ENCODE measurements at regions not wholly inside any gene's neighbourhood (a gene's known extent, or its start where the extent isn't known, plus 50 kb on each side); places are given as distances from the start of the nearest gene placed in this dataset.

DNA sequence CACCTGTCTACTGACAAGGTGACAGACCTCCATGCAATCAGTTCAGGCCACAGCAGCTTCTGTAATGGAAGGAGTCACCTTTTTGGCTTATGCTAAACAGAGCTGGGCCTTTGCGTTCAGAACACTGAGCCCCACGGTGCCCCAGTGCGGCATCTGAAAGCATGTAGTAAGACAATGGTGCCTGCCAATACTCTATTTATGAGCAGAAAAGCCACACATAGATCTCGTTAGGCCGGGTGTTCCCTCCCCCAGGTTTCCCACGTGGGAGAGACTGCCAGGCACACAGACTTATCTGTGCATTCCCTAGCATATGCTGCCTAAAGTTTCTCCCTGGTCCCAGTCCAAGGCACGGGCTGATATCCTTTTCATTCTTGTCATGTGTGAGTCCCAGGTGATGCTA, 150.9 kb downstream of the ACTR3 start:
- no peak for TF ChIP-seq EZH2 (IDR thresholded peaks at IDR 0.05; ENCODE audit: borderline replicate concordance, low read length)
- TF ChIP-seq, protein P1, sequence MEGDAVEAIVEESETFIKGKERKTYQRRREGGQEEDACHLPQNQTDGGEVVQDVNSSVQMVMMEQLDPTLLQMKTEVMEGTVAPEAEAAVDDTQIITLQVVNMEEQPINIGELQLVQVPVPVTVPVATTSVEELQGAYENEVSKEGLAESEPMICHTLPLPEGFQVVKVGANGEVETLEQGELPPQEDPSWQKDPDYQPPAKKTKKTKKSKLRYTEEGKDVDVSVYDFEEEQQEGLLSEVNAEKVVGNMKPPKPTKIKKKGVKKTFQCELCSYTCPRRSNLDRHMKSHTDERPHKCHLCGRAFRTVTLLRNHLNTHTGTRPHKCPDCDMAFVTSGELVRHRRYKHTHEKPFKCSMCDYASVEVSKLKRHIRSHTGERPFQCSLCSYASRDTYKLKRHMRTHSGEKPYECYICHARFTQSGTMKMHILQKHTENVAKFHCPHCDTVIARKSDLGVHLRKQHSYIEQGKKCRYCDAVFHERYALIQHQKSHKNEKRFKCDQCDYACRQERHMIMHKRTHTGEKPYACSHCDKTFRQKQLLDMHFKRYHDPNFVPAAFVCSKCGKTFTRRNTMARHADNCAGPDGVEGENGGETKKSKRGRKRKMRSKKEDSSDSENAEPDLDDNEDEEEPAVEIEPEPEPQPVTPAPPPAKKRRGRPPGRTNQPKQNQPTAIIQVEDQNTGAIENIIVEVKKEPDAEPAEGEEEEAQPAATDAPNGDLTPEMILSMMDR (conservative IDR thresholded peaks at IDR 0.05 in 1 of 2, IDR thresholded peaks at IDR 0.05 in 1 of 2; ENCODE audit: extremely low read depth in 1 of 2, insufficient read depth in 1 of 2, low read depth in 1 of 2, low read length in 2 of 2), result no peak
